Activated T-helper 2 cell treated with anti-CD3 and anti-CD28 coated beads, Interferon-gamma antibody, Interleukin-2, Interleukin-4, amounts not matched to agents 10 μg/mL and 5 μg/mL and 100 μg/mL, durations not matched to agents 14 hours and 24 hours and 36 hours (primary cell): ENCODE measurements at regions not wholly inside any gene's neighbourhood (a gene's known extent, or its start where the extent isn't known, plus 50 kb on each side); places are given as distances from the start of the nearest gene placed in this dataset.

ENCODE experiments used
- DNase-seq: peaks from one replicate; pipeline ENCODE4 v3.0.0; 2021; ENCODE audit warnings: low spot score
- H3K27ac Mint-ChIP-seq: one replicate; pipeline ENCODE4 v1.8.0; 2021; ENCODE audit warnings: mixed read lengths
- H3K27me3 Mint-ChIP-seq: one replicate; pipeline ENCODE4 v1.8.0; 2021; ENCODE audit warnings: low read depth, mixed read lengths
- H3K36me3 Mint-ChIP-seq: one replicate; pipeline ENCODE4 v1.8.0; 2021; ENCODE audit warnings: low read depth, mixed read lengths
- H3K4me1 Mint-ChIP-seq: one replicate; pipeline ENCODE4 v1.8.0; 2021; ENCODE audit warnings: low read depth, mixed read lengths
- H3K4me3 Mint-ChIP-seq: one replicate; pipeline ENCODE4 v1.8.0; 2021; ENCODE audit warnings: low read depth, mild to moderate bottlenecking, moderate library complexity, mixed read lengths
- H3K9me3 Mint-ChIP-seq: one replicate; pipeline ENCODE4 v1.8.0; 2021; ENCODE audit warnings: mixed read lengths
- intact Hi-C: fragments of 100-400 bp; cut with micrococcal nuclease; formaldehyde crosslinking; loops from one replicate; pipeline ENCODE4 v1.15.1; 2023

DNA sequence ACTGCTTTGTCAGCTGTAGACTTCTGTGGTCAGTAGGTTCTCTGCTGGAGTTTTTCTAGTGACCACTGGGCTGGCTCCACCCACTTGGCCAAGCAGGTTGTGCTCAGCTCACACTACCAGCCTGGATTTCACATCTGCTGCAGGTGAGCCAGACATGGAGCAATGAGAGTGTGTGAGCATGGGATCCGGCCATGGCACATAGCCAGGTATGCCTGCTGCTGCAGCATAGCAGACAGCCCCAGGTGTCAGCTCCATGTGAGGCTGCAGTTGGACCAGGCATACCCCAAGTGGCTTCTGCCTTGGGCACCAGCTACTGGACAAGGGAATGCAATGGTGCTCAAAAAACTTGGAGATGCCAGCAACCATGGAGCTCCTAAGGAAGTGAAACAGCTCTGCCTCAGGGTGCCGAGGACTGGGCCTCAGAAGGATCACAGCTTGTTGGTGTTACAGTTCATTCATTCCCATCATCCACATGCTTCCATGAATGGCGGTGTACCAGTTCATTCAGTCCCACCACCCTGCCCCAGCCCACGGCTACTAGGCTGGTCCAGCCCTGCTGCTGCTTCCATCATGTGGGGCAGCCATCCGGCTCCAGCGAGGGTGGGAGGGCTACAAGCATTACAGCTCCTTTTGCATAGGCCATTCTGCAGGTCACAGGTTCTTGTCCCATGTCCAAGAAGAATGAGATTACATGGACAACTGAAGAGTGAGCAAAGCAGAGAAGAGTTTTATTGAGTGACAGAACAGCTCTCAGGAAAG, 389.1 kb upstream of the PCDH7 start:
- DNase-seq, result no peak

DNA sequence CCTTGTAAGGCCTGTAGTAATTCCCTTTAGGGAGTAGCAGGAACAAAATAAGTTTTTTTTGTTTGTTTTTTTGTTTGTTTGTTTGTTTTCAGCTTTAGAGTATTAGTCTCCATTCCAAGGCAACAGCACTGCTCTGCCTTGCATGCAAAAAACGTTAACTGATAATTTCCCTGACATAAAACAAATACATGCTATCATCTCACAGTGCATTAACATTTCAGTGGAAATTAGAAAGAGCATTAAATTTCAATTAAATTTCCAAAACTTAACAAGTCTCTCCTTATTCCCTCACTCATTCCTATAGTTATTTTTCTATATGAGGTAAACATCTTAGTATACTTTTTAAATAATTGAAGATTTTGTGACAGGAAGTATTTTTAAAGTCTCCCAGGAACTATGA, 378.4 kb upstream of the PCDH7 start:
- intact Hi-C loops, result no loop called here

More for the DNA sequence above, 389.1 kb upstream of the PCDH7 start:
- Mint-ChIP-seq H3K27ac (no peak overlapping the region), H3K4me3 (no peak overlapping the region), H3K36me3 (no peaks in the 10 kb centered on the region), H3K4me1 (no peaks in the 10 kb centered on the region), H3K27me3 (no peaks in the 10 kb centered on the region), H3K9me3 (peaks cover 36% of the 10 kb centered on the region)
- intact Hi-C loops, result no loop called here

DNA sequence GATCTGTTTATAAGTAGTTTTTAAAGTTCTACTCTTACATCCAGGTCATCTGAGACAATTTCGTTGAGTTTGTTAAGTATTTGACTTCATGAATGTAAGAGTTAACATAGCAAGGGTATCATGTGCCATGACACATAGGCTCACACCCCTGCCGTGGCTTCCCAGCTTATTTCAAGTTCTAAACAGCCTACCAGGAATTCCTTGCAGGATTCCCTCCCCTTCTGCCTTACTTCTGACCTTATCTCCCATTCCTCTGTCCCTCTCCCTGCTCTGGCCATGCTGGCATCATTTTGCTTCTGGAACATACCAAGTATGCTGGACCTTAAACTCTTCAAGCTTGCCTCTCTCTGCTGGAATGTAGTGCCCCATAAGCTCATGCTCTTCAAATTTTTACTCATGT, 369.9 kb upstream of the PCDH7 start:
- Mint-ChIP-seq H3K4me3 (no peak overlapping the region), H3K9me3 (peaks cover 60% of the 10 kb centered on the region), H3K36me3 (no peaks in the 10 kb centered on the region), H3K4me1 (no peaks in the 10 kb centered on the region), H3K27ac (no peak overlapping the region), H3K27me3 (no peaks in the 10 kb centered on the region)
- intact Hi-C loops, result no loop called here
- DNase-seq, result no peak

More for the DNA sequence above, 378.4 kb upstream of the PCDH7 start:
- no peak for DNase-seq
- Mint-ChIP-seq H3K27me3 (no peaks in the 10 kb centered on the region), H3K27ac (no peak overlapping the region), H3K4me3 (no peak overlapping the region), H3K4me1 (no peaks in the 10 kb centered on the region), H3K36me3 (no peaks in the 10 kb centered on the region), H3K9me3 (peaks cover 18% of the 10 kb centered on the region)

DNA sequence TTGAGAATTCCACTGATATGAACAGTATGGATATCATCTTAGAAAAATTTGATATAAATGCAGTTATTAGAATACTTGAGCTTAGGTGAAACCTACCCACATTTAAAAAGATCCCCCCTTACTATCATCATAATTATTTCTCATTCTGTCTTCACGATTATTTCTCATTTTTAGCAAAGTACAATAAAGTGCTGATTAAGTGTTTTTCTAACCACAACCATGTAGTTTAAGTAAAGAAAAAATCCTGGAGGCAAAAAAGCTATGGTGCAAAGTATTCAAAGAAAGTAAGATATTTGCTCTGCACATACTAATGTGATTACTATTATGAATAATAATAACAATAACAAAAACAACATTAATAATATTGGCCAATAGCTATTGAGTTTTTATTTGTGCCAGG, 365.6 kb upstream of the PCDH7 start:
- DNase-seq, result no peak
- H3K27ac Mint-ChIP-seq, result no peak overlapping the region
- no peaks in the 10 kb centered on the region for H3K4me1 Mint-ChIP-seq
- no peak overlapping the region for H3K4me3 Mint-ChIP-seq
- no peaks in the 10 kb centered on the region for H3K36me3 Mint-ChIP-seq
- peaks cover 54% of the 10 kb centered on the region for H3K9me3 Mint-ChIP-seq
- no peaks in the 10 kb centered on the region for H3K27me3 Mint-ChIP-seq
- intact Hi-C loops, result no loop called here

DNA sequence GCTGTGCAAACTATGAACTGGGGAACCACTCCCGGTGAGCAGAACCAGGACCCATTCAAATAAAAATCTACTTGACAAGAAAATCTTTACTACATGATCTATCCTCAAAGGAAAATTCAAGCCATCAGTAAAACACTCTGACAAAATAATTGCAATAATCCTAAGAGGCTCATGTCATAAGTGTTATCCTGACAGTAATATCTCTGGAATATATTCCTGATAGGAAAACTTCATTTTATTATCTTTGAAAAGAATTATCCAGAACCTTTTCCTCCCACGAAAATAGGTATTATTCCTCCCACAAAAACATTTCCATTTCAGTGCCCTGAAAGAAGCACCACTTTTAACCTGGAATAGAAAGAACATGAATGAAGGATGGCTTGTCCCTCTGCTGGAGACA, 357.7 kb upstream of the PCDH7 start:
- H3K36me3 Mint-ChIP-seq, result no peaks in the 10 kb centered on the region
- no peaks in the 10 kb centered on the region for H3K4me1 Mint-ChIP-seq
- intact Hi-C loops, result no loop called here
- H3K4me3 Mint-ChIP-seq, result no peak overlapping the region
- no peak overlapping the region for H3K27ac Mint-ChIP-seq
- H3K27me3 Mint-ChIP-seq, result no peaks in the 10 kb centered on the region
- peaks cover 45% of the 10 kb centered on the region for H3K9me3 Mint-ChIP-seq
- no peak for DNase-seq

DNA sequence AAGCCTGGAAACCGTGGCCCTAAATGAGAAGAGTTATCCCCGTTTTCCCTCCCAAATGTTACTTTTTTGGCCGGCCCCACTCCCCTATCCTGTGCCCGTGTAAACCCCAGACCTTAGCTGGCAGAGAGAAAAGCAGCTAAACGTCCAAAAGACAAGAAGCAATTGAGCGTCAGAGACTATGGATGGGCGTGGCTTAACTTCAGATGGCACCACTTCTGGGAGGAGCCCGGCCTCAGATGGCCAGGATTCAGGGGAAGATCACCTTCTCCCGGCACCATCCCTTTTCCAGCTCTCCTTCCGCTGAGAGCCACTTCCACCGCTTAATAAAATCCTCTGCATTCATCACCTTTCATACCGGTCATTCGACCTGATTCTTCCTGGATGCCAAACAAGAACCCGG, 350.1 kb upstream of the PCDH7 start:
- Mint-ChIP-seq H3K4me3 (no peak overlapping the region), H3K4me1 (no peaks in the 10 kb centered on the region), H3K36me3 (no peaks in the 10 kb centered on the region), H3K9me3 (peaks cover 27% of the 10 kb centered on the region), H3K27ac (no peak overlapping the region), H3K27me3 (no peaks in the 10 kb centered on the region)
- DNase-seq, result no peak
- intact Hi-C loops, result no loop called here

DNA sequence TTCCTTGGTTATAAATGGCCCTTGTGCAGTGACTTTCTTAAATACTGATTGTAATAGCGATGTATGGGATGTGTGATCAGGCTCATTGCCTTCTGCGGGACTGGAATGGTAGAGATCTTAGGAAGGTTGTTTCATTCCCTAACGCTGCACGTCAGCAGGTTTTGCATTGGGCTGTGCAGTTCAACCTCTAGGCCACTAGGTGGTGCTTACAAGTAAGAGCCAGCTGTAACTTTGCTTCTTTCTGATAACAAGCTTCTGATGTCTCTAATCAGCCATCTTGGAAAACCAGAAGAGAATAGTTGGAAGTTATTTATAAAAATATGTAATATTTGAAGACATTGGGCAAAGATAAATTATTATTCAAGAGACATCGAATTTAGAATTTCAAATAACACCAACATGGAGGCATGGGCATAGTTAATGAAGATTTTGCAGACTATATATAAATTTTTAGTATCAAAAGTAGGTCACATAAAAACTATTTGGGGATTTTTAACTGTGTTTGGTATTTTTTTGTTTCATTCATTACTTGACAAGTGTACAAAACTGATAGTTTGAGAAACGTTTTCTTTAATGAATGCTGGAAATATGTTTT, 339.7 kb upstream of the PCDH7 start:
- Mint-ChIP-seq H3K4me3 (no peak overlapping the region), H3K9me3 (peaks cover 33% of the 10 kb centered on the region), H3K27me3 (no peaks in the 10 kb centered on the region), H3K4me1 (no peaks in the 10 kb centered on the region), H3K36me3 (no peaks in the 10 kb centered on the region), H3K27ac (no peak overlapping the region)
- DNase-seq, result no peak
- intact Hi-C loops, result no loop called here

DNA sequence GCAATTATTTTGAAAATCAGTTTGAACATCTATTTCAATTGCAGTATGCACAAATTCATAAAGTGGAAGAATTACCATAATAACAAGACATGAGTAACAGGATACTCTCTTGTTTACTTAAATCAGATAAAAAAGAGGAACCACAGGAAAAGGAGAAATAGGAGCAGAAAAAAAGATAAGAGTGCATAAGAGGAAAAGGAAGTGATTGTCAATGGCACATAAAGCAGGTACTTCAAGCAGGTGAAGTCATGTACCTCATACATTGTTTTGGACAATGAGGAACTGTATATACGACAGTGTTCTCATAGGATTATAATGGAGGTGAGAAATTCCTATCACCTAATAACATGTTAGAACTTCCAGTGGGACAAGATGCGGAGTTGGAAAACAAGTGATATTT, 334.5 kb upstream of the PCDH7 start:
- intact Hi-C loops, result no loop called here

DNA sequence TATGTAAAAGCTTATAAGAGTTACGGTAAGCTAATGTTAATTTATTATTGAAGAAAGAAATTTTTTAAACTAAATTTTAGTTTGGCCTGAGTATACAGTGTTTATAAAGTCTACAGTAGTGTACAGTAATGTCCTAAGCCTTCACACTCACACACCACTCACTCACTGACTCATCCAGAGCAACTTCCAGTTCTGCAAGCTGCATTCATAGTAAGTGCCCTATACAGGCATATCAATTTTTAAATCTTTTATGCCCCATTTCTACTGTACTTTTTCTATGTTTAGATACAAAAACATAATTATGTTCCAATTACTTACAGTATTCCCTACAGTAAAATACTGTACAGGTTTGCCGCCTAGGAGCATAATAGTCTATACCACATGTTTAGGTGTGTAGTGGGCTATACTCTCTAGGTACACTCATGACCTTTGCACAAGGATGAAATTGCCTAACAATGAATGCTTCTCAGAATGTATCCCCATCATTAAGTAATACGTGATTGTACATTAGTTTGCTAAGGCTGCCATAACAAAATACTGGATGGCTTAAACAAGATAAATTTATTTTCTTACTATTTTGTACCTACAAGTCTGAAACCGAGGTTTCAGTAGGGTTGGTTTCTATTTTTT, 333.8 kb upstream of the PCDH7 start:
- no peak for DNase-seq
- Mint-ChIP-seq H3K4me3 (no peak overlapping the region), H3K4me1 (no peaks in the 10 kb centered on the region), H3K27ac (no peak overlapping the region), H3K9me3 (peaks cover 28% of the 10 kb centered on the region), H3K36me3 (no peaks in the 10 kb centered on the region), H3K27me3 (no peaks in the 10 kb centered on the region)
- intact Hi-C loops, result no loop called here

More for the DNA sequence above, 334.5 kb upstream of the PCDH7 start:
- Mint-ChIP-seq H3K4me3 (no peak overlapping the region), H3K27ac (no peak overlapping the region), H3K4me1 (no peaks in the 10 kb centered on the region), H3K36me3 (no peaks in the 10 kb centered on the region), H3K9me3 (peaks cover 22% of the 10 kb centered on the region), H3K27me3 (no peaks in the 10 kb centered on the region)
- no peak for DNase-seq

DNA sequence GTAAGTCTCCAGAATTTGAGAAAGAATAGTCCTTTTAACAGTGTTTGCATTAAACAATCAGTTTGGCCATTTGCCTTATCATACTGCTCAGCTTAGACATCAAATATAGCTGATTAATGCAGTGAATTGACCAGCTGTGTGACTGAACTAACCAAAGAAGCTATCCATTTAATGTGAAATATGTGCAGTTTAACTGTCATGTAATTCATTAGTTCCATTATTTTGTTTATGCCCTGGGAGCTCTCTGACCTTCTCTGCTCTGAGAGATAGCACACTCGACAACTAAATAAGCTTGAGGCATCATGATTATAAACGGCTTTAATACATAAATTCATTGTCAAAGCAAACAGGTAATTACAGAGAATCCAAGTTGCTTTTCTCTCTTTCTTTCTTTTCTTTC, 324.3 kb upstream of the PCDH7 start:
- Mint-ChIP-seq H3K27me3 (no peaks in the 10 kb centered on the region), H3K27ac (no peak overlapping the region), H3K9me3 (peaks cover 46% of the 10 kb centered on the region), H3K4me3 (no peak overlapping the region), H3K4me1 (no peaks in the 10 kb centered on the region), H3K36me3 (no peaks in the 10 kb centered on the region)
- intact Hi-C loops, result no loop called here
- no peak for DNase-seq

DNA sequence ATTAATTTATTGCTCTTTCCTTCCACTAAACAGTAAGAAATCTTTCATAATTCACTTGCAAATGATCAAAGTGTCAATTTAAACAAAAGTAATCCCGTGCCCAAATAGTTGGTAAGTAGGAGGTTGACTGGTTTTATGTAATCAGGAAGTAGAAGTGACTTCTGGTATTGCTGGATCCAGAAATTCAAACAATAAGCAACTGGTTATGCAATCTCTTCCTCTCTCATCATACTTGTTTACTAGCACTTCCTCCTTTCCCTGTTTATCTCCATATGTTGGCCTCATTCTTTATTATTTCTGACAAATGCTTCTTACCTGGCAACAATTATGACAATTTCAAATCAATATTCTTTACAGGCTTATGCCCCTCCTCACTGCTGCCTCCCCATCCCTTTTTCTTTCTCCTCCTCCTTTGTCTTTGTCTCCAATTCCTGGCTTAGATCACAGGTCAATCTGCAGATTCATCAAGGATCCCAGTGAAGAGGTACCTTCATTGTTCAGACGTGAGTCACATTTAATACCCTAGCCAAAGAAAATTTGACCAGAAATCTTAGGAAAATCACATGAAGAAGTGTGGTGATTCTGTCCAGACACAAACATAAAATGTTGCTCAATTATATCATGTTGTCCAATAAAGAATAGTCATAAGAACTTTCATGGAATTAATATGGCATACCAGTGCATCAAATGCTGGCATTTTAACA, 323.2 kb upstream of the PCDH7 start:
- Mint-ChIP-seq H3K4me1 (no peaks in the 10 kb centered on the region), H3K4me3 (no peak overlapping the region), H3K9me3 (peaks cover 39% of the 10 kb centered on the region), H3K27me3 (no peaks in the 10 kb centered on the region), H3K27ac (no peak overlapping the region), H3K36me3 (no peaks in the 10 kb centered on the region)
- intact Hi-C loops, result no loop called here
- DNase-seq, result no peak

DNA sequence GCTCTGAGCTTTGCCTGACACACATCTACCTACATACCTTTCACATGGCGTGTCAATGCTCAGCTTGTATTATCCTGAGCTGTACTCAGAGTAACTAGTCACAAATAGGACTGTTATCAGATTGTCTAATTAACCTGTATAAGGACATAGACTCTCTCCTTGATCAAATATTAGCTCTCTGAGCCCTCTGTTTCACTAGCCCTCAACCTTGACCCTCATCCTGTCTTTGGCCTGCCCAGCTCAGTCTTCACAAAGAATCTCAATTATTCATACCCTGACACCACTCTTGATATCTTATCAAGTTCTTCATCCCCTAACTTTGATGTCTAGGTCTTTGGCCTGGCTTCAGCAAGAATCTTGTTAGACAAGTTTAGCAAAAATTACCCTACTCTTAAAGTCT, 320.7 kb upstream of the PCDH7 start:
- H3K9me3 Mint-ChIP-seq, result peaks cover 36% of the 10 kb centered on the region
- no peaks in the 10 kb centered on the region for H3K27me3 Mint-ChIP-seq
- H3K4me3 Mint-ChIP-seq, result no peak overlapping the region
- no peaks in the 10 kb centered on the region for H3K36me3 Mint-ChIP-seq
- no peak for DNase-seq
- intact Hi-C loops, result no loop called here
- H3K27ac Mint-ChIP-seq, result no peak overlapping the region
- no peaks in the 10 kb centered on the region for H3K4me1 Mint-ChIP-seq

DNA sequence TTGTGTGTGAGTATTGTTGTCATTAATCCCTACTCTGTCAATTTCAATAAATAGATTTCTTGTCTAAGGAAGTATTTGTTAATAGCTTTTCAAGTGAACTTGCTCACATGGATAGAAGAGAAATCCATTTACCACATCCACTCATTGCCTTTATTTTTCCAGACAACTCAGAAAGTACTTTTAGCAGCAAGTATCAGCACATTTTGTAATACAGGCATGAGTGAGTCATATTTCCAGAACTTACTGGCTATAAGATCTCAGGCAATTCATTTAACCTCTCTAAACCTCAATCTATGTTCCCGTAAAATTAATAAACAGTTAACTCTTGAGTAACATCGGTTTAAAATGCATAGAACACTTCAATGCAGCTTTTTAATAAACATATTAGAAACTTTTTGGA, 317.9 kb upstream of the PCDH7 start:
- intact Hi-C loops, result no loop called here
- no peak overlapping the region for H3K4me3 Mint-ChIP-seq
- DNase-seq, result no peak
- no peaks in the 10 kb centered on the region for H3K27me3 Mint-ChIP-seq
- peaks cover 29% of the 10 kb centered on the region for H3K9me3 Mint-ChIP-seq
- no peaks in the 10 kb centered on the region for H3K36me3 Mint-ChIP-seq
- H3K27ac Mint-ChIP-seq, result no peak overlapping the region
- no peaks in the 10 kb centered on the region for H3K4me1 Mint-ChIP-seq
